Cardiac septum (tissue), 1 donor: ENCODE measurements at regions not wholly inside any gene's neighbourhood (a gene's known extent, or its start where the extent isn't known, plus 50 kb on each side); places are given as distances from the start of the nearest gene placed in this dataset.
"Not testable (repeated sequence)": the region's sequence is repeated elsewhere in the genome, so short reads cannot be mapped to it uniquely, and the experiment has no call there.

Experiments
- DNase-seq: peaks from one replicate; pipeline ENCODE4 v3.0.0-alpha.2; 2020; ENCODE audit warnings: low spot score
- intact Hi-C: fragments of 100-400 bp; cut with DNase I; formaldehyde crosslinking; loops from one replicate; pipeline ENCODE4 v1.14.0; 2022
- donor health status: DM: no; HTN: no; CAD: no.

GRCh38 chr7:67913604-67914003 is 917.0 kb downstream of the TYW1 start:
- DNase-seq: no peak
- intact Hi-C loops: no loop called here

DNA sequence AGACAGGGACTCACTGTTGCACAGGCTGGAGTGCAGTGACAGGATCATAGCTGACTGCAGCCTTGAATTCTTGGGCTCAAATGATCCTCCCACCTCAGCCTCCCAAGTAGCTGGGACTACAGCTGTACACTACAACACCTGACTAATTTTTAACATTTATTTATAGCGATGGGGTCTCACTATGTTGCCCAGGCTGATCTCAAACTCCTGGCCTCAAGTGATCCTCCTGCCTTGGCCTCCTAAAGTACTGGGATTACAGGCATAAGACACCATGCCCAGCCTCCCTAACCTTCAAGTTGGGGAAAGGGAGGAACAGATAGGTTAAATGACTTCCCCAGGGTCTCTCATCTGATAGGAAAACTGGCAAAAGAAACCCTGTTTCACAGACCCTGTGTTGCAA is 919.5 kb downstream of the TYW1 start:
- intact Hi-C loops, DNase-seq: not testable (repeated sequence)

GRCh38 chr7:67916571-67917436 is 920.2 kb downstream of the TYW1 start:
- DNase-seq: no peak
- intact Hi-C loops: no loop called here

GRCh38 chr7:67917437-67917755 is 920.8 kb downstream of the TYW1 start:
- no peak for DNase-seq
- intact Hi-C loops: no loop called here

DNA sequence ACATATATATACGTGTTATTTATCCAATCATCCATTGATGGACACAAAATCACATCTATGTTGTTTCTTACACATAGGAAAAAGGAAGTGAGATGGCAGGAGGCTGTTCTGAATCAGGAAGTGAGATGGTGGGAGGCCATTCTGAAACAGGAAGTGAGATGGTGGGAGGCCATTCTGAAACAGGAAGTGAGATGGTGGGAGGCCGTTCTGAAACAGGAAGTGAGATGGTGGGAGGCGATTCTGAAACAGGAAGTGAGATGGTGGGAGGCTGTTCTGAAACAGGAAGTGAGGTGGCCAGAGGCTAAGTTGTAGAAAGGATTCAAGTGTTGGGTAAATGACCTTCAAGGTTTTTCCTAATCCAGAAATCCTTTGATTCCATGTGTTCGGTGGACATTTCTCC is 921.5 kb downstream of the TYW1 start:
- no peak for DNase-seq
- intact Hi-C loops: no loop called here

GRCh38 chr7:67923286-67923685 is 926.7 kb downstream of the TYW1 start:
- intact Hi-C loops: no loop called here
- no peak for DNase-seq

DNA sequence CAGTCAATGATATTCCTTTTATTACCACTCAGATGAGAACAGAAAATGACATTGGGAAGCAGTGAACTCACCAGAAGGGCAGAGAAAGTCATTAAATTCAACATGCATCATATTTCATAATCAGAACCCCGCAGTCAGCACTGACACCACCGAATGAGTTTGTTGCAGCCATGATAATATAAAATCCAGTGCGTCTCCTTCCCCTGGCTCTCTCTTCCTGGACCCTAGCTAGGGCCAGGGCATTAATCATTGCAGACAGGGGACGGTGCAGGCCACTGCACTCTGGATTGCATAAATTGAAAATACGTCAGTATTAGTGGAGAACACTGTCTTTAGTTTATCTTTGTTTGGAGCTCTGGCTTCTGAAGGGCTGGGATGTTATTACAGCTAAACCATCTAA is 931.5 kb downstream of the TYW1 start:
- intact Hi-C loops: no loop called here
- no peak for DNase-seq

GRCh38 chr7:67936447-67936846 is 939.8 kb downstream of the TYW1 start:
- DNase-seq, intact Hi-C loops: not testable (repeated sequence)

GRCh38 chr7:67940400-67940799 is 943.8 kb downstream of the TYW1 start:
- intact Hi-C loops: no loop called here

GRCh38 chr7:67947191-67947590 is 950.6 kb downstream of the TYW1 start:
- intact Hi-C loops: no loop called here
- DNase-seq: no peak

More at GRCh38 chr7:67940400-67940799, 943.8 kb downstream of the TYW1 start:
- DNase-seq: no peak

- DNase-seq: no peak
- intact Hi-C loops: no loop called here
Observed at GRCh38 chr7:67947646-67948045, 951.0 kb downstream of the TYW1 start.

GRCh38 chr7:67950321-67951083 is 953.9 kb downstream of the TYW1 start:
- DNase-seq: no peak
- intact Hi-C loops: no loop called here

DNA sequence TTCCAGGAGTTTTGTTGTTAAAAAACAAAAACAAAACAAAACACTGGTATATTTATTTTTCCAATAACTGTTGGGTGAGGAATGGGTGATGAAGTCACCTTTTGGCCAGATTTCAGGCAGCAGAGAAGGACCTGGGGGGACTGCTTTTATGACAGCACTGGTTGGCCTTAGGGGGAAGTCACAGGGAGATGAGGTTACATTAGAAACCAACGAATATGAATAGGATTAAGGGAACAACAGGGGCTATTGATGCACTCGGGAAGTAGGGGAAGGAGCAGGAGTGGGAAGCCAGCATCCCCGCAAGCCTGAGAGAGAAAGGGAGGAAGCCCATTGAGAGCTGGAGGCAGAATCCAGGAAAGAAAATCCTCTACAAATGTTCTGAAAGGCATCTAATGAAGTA is 958.4 kb downstream of the TYW1 start:
- intact Hi-C loops: no loop called here
- DNase-seq: no peak

GRCh38 chr7:67962863-67963262 is 966.2 kb downstream of the TYW1 start:
- intact Hi-C loops: no loop called here
- DNase-seq: no peak

DNA sequence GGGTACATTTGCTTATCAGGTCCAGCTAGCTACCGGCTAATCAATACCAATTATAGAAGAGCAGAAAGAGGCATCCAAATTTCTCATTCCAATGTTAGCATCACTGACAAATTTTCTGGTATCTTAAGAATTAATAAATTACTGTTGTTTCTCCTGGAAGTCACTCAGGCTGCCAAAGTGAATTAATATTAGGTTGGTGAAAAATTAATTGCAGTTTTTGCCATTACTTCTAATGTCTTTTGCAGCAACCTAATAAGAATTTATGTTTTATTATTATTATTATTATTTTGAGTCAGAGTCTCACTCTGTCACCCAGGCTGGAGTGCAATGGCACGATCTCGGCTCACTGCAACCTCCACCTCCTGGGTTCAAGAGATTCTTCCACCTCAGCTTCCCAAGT is 979.9 kb downstream of the TYW1 start:
- intact Hi-C loops: no loop called here
- no peak for DNase-seq

DNA sequence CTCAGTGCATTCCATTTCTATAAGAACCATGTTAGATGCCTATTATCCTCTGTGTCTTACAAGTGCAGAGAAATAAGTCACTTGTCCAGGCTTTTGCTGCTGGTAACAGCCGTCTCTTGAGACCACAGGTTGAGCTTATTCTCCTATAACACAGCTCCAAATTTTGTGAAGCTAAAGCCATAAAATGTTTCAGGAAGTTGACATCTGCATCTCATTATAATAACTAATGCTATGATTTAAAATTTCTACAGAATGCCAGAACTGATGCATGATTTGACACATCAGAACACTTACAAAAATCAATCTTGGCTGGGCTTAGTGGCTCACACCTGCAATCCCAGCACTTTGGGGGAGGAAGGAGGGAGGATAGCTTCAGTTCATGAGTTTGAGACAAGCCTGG is 986.9 kb downstream of the TYW1 start:
- intact Hi-C loops: no loop called here
- no peak for DNase-seq

- intact Hi-C loops: no loop called here
- no peak for DNase-seq
Observed at GRCh38 chr7:67984326-67984725, 987.7 kb downstream of the TYW1 start.

DNA sequence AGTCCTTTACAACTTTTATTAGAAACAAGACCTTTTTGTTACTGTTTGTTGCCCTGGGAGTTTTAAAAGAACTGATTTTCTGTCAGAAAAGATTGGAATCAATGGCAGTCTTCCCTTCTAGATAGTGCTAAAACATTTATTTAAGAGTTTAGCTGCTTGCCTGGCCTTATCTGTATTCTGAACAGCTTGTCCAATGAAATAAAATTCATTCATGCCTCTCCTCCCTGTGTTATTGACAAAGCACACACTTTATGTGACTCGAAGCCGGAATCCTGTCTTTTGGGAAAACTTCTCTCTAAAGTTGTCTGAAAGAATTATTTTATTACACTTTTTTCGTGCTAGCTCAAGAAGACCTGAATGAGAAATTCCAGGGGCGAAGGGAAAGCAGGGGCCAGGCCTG is 992.5 kb downstream of the TYW1 start:
- no peak for DNase-seq
- intact Hi-C loops: no loop called here

GRCh38 chr7:67990003-67990402 is 993.4 kb downstream of the TYW1 start:
- no peak for DNase-seq
- intact Hi-C loops: no loop called here

GRCh38 chr7:67990716-67991115 is 994.1 kb downstream of the TYW1 start:
- no peak for DNase-seq
- intact Hi-C loops: no loop called here

- no peak for DNase-seq
- intact Hi-C loops: no loop called here
Observed at GRCh38 chr7:67992287-67992686, 995.7 kb downstream of the TYW1 start.
